CD4-positive, alpha-beta T cell treated with Interleukin-2 at 100 ng/mL for 4 hours (primary cell): ENCODE measurements at regions not wholly inside any gene's neighbourhood (a gene's known extent, or its start where the extent isn't known, plus 50 kb on each side); places are given as distances from the start of the nearest gene placed in this dataset.

Experiments used
- DNase-seq: peaks from one replicate; pipeline ENCODE4 v3.0.0-alpha.2; 2020; ENCODE audit warnings: low spot score

DNA sequence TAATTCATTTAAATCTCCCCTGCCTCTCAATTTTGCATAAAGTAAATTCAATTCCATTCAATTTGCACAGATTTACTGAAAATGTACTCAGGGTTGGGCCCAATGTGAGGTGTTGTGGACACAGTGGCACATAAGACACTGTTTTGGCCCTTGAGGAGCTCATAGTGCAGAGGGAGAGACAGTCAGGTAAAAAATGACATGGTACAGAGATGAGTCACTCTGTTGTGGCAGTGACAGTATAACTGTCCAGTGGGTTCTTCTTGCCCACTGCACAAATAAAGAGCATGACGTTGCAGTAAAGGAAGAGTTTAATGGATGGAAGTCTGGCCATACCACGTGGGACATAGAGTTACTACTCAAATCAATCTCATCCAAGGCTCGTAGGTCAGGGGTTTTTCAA is 400.3 kb upstream of the TRIB2 start:
- DNase-seq: no peak

DNA sequence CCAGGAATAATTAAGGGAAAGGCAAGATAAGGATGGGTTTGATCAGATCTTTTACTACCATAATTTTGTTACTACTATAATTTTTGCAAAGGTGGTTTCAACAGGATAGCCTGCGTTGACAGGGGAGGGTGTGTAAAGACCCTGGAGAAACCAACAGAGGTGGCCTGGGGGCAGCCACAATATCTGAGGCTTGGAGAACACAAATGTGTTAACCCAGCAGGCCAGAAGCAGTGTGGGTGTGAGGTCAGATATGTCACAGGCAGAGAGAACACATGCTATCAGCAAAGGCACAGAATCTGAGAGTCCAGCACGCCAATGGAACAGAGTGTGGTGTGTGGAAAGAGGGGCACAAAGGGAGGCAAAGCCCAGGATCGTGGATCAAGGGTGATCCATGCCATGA is 399.4 kb upstream of the TRIB2 start:
- no peak for DNase-seq

DNA sequence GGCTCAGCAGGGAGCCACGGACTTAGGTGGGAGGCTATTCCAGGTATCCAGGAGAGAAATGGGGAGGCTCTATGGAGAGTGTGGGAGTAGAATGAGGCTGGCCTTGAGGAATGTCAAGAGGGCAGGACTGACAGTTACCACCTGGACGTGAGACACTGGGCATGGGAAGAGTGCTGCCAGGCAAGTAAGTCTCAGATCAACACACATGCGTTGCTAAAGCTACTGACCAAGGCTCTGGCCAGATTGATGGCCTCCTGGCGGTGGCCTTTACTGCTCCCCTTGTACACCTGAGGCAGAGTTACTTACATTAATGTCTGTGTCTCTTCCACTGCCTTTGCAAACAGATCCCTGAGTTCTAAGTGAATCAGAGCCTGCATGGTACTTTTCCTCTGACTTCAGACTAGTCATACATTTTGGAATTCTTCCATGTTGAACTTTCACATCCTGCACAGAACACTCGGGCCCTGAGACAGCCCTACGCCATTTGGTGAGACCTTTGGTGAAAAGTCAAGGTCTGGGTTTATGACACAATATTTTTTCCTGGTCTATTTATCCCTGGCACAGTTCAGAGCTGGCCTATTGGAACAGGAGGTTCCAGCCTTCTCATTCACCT is 398.8 kb upstream of the TRIB2 start:
- no peak for DNase-seq

DNA sequence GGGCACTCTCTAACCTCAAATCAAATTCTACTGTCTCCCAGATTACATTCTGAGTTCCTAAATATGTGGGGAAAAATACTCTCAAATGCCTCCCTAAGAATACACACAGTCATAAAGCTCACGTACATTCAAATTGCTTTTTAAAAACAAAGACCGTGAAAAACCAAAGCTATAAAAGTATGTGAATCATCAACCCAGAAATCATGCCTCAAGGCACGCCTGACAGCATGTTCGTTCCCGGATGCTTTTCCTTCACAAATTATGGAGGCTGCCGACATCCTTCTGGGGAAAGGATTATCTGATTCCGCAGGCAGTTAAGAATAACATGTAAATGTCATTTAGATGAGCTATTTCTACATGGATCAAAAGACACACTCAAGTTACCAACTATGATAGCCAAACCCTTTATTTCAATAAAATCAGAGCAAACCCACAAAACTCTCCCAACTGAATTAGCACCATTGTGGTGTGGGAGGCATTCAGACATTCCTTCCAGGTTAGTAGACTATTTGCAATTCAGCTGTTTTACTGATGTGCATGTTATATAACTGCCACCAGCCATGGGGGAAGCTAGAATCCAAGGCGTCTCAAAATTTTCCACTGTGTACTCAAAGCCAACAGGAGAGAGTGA is 398.2 kb upstream of the TRIB2 start:
- DNase-seq: no peak

DNA sequence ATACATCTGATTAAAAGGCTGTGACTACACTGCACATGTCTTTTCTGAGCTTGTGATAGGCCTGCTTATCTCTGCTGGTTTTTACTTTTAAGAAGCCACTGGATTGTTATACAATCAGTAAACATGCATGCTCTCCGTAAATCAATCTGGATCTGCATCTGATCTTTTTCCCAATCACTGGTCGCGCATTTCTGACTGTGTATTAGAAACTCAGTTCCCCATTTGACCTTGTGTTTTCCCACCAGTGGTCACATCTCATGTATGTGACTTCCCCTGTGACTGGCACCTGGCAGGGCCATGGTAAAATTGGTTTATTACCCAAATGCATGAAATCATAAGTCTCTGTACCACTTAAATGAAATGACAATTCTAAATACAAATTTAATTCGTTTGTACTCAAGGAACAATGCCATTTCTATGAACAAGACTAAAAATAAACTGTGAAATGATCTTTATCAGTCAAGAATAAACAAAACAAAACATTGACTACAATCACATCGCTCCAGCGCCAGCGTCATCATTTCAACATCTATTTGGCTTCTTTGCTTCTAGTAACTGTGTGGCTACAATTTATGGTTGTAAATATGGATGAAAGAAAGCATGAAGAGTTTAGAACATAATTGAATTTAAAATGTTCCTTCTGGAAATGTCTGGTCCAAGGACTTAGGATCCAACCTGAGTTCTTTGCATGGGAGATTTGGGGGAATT is 396.6 kb upstream of the TRIB2 start:
- DNase-seq: no peak

DNA sequence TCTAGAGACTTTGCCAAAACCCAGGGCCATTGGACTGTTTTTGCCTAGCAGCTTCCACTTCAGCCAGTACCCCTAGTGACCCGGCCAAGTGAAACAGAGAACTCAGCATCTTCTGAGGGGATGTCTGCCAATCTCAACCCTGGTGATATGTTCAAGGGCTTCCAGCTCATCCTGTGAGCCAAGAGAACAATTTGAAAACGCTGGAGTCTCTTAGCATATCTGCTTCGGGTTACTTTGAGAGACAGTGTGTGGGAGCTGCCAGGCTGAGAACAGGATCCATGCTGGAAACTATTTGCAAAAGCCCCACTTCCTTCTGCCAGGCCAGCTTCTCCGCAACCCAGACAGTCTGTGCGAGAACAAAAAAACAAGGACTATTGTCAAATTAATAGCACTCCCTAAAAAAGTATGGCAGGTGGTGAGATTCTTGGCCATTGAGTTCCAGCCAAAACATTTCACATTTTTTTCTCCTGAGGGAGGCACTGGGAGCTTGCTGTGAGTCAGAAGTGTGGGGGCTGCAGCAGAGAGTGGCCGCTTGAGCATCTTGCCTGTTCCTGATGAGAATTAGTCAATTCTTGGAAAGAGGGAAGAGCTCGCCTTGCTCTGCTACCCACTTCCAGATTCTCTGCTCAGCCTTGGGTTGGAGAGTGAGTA is 395.6 kb upstream of the TRIB2 start:
- no peak for DNase-seq

DNA sequence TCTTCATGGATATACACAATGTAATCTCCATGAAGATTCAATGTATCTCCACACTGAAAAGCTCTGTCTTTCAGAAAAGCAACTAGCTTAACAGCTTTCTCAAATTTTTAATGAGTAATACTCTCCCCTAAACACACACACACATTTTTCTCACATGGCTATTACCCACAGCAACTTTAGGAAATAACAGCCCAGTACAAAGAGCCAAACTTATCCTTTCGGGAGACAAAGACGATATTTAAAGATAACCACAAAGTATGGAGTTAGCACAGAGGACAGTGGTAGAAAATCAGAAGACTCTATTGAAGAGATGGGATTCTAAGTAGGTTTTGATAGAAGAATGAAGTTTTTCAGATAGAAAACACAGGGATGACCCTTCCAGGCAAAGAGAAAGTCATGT is 394.9 kb upstream of the TRIB2 start:
- no peak for DNase-seq

DNA sequence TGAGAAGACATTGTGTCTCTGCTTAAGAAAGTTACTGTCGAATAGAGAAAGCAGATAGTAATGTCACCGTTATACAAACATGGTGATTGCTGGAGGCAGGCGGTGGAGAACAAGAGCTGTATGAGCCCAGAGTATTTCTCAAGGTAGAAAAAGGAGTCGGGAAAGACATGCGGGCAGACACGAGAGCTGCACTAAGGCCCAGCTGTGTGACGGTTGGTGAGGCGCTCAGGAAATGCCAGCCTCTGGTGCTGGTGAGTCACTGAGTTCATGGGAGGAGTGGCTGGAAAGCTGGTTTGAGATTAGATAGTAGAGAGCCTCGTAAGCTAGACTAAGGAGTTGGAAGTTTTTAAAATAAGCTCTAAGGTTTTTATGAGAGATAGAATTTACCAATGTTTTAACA is 390.9 kb upstream of the TRIB2 start:
- no peak for DNase-seq

DNA sequence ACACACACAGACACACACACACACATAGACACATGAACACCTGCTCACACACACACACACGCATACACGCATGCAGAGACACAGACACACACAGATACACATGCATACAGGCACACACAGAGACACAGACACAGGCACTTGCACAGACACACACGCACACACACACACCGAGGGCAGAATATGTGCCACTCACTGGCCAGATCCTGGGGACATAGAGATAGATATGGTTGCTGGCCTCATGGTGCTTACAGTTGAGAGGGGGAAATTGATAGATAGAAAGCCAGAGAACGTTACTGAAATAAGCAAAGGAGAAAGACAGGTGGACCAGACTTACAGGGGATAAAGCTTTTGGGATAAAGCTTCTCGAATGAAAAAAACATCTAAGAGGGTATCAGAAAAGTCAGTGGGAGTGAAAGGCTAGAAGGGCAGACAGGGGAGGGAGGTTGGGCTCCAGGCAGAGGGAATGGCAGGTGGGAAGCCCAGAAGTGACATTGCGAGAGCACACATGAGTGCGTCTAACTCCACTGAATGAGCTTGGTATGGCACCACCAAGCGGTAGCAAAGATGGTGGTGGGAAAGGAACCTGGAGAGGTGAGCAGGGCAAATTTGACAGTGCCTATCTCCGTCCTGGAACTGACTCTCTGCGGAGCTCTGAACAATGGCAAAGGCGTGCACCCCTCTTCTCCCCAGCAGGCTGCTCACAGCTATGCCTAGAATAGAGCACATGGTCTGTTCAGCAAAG is 390.1 kb upstream of the TRIB2 start:
- no peak for DNase-seq

DNA sequence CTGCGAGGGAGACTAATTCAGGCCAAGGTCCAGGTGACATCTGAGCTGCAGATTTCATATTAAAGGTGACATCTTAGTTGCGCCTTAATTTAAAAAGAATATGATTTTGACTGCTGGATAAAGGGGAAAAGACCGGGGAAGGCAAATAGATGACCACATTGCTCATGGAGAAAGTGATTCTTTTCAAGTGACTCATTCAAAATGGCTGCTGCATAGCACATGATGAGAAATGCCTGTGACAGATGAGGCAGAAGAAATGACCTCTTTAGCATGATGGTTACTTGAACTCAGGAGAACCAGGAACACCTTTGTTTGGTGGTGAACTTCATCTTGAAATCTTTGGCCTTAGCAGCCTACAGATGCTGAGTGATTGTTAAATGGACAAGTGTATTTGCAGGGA is 385.8 kb upstream of the TRIB2 start:
- DNase-seq: no peak

DNA sequence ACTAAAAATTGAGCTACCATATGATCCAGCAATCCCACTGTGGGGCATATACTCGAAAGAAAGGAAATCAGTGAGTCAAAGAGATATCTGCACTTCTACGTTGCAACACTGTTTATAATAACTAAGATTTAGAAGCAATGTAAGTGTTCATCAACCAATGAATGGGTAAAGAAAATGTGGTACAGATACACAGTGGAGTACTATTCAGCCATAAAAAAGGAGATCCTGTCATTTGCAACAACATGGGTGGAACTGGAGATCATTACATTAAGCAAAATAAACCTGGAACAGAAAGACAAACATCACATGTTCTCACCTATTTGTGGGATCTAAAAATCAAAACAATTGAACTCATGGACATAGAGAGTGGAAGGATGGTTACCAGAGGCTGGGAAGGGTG is 385.0 kb upstream of the TRIB2 start:
- DNase-seq: no peak

DNA sequence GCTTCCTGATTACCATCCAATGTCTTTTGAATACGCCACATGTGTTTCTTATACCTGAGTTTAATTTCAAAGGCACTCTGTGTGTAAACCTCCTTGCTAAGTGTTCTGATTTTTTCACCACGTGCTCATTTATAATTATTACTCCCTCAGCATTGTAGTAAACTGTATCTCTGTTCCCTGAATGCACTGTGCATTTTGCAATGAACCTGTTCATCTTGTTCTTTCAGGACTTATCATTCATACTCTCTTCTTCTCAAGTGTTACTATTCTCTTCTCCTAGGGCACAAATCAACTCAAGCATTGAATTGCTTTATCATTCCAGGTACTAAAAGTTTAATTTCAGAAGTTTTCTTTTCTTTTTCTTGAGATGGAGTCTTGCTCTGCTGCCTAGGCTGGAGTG is 383.4 kb upstream of the TRIB2 start:
- DNase-seq: no peak

DNA sequence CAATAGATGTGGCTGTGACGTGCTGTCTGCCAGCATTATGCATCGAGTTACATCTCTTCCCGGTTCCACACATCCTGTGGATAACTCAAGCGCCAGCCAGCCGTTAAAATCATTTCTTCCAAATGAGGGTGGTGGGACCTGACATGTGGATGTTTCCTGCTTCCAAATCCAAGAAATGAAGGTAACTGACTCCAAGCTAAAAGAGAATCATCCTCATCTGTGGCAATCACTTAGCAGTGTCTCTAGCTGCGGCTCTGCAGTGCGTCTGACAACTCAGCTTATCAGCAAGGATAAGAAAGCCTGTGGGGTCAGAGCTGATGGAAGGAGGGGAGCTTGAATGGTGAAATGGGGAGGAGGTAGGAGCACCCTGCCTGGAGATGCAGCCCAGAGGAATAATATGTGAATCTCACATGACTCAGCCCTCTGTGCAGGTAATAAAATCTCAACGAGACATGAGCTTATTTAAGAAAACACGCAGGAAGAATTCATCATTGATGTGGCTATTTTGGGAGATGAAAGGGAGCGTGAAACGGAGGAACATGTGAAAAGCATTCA is 382.2 kb upstream of the TRIB2 start:
- DNase-seq: no peak

DNA sequence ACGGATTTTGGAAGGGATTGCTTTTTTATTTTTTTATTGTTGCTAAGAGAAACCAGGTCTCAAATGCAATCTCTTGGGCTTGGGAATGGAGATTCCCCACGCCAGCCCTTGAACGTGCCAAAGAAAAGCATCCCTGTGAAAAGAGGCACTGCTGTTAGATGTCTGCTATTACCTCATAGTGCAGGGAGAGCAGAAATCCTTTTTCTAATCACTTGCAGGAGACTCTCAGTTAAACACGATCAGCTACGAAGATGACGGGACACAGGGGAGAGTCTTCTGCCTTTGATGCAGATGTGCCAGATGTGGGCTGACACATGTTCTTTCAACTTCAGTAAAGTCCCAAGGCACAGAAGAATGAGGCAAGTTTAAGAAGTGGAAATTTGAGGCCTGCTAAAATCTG is 381.6 kb upstream of the TRIB2 start:
- no peak for DNase-seq

DNA sequence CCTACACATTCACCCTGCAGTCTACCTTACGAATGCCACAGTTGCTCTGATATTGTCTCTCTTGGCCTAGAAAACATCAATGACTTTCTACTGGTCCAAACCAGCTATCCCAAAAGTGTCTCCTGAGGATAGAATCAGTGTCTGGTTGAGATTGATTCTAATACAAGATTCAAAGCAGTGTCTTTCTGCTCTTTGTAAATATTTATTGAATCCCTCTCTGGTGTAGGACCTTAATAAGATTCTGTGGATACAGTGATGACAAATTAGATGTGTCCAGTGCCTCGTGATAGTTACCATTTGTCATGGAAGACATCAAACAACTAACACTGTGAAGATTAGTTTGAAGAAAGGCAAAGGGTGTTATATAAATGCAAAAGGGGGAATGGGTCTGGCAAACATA is 380.7 kb upstream of the TRIB2 start:
- DNase-seq: no peak

DNA sequence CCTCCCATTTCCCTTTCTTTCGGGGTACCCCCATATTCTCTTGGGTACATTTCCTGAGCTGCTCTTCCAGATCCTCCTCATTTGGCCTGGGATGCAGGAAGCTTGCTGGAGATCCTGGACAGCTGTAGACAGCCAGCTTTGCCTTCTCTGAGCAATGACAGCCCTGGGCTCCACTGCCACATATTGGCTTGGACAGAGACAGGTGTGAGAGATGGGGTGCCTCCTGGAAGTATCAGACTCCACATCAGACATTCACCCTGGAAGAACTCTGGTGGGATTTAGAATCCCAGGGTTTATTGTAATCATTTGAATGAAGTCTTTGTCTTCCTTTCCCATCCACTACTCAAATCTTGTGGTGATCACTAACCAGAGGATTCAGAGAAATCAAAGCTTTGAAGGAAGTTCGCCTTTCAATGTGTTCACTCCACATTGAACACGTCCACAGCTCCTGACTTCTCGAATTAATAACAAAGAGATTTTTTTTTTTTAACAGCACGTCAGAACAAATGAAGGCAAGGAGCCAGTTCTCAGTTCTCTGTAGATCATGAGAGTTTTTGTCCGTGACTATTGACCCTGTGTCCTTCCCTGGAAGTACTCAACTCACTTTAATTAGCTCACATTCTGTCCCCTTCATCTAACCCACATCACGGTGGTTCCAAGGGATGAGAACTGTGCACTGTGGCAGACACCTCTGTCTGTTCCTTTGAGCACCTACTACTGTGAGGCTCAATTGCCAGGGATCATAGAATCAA is 377.6 kb upstream of the TRIB2 start:
- no peak for DNase-seq

DNA sequence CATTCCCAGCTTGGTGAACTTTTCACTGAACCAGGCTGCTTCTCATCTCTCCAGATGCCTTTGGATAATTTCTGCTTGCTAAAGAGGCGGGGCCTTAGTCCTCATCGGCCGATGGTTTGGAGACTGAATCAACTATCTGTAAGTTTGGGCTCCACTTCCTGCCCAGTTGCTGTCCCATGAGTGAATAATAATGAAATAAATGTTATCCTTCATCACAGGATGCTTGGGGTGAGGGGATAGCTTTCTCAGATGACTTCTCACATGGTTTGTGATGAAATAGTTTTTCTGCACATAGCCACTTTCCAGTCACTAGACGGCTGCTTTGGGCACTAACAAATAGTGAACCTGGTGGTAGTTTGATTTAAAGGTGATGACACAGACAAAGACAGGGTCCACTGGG is 376.6 kb upstream of the TRIB2 start:
- no peak for DNase-seq

DNA sequence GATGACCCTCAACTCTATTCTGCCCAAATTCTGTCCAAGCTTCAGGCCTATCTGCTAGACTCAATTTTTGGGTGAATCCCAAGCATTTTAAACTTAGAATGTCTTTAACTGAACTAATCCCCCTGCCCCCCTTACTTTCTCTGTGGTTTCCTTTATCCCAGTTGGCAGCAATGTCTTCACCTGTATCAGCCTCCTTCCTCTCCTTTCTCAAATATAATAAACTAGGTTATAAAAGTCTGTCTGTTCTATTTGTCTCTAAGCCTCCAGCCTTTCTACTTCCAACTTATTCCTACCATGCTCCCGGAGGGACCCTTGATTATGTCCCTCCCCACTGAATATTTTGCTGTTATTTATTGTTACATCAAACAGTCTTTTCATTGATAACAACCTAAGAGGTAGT is 375.5 kb upstream of the TRIB2 start:
- no peak for DNase-seq

DNA sequence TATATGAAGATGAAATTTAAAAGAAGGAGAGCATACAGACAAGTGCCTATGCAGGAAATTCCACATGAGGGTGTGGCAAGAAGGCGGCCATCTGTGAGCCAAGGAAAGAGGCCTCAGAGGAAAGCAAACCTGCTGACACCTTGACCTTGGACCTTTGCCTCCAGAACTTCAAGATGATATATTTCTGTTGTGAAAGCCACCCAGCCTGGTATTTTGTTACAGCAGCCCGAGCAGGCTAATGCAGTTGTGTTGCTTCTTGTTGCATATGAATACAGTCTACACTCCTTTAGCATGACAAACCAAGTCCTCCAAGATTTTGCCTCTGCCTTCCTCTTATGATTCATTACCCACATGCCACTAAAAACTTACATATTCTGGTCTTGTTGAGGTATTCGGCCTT is 374.8 kb upstream of the TRIB2 start:
- no peak for DNase-seq

DNA sequence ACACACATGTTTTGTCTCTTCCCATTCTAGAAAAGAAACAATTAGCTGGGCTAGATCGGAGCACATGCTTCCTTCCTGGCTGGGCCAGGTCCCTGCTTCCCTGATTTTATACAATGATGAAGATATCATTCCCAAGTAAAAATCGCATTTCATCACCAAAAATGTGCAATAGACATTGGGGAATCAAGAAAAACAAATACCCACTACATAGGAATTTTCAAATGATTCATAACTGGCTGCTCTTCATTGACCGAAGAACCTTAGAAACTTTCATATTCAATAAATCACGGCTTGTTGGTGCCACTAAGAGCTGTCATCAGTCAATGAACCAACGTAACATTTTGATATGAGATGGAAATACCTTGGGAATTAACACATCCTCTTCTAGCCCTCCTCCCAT is 373.6 kb upstream of the TRIB2 start:
- no peak for DNase-seq

DNA sequence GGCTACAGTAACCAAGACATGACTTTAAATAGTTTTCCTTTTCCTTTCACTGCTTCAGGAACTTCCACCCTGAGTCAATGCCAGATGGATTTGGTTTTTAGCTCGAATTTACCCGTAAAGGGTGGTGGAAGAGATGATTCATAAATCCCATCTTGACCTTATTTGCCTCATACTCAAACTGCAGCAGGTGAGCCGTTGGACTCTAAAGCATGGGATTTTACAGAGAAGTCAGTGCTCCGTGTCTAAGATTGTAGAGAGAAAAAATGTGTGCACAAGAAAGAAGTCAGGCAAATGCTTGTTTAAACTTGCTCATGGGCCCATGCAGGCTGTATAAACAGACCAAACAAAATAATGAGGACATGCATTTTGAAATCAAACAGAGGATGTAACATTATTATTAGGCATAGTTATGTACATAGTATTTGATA is 369.7 kb upstream of the TRIB2 start:
- DNase-seq: no peak

DNA sequence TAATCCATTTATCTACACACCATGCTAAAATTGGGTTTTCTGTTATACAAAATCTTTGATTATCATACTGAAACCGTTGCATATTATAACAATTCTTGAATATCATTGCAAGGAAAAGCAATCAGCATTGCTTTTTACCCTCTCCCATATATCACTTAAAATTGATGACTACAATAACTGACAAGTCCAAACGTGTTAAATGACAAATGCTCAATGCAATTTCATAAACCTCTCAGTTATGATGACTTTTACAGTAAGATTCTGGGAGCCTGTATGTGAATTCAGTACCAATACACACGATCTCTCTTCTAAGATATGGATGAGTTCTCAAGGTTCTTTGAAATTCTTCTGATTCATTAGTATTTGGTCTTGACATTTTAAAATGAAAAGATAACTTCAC is 368.5 kb upstream of the TRIB2 start:
- DNase-seq: no peak
